Aorta (tissue), 5 donors: ENCODE measurements at regions not wholly inside any gene's neighbourhood (a gene's known extent, or its start where the extent isn't known, plus 50 kb on each side); places are given as distances from the start of the nearest gene placed in this dataset.

Experiments used
- ATAC-seq: fragments of 200-7000 bp; cut with Tn5 transposase; one replicate; pipeline ENCODE4 v1.9.1; 2022; ENCODE audit warnings: moderate library complexity; ENCODE audit not compliant: low FRiP score
- DNase-seq, 2 donors: peaks; one replicate each; pipeline ENCODE4 v3.0.0-alpha.2; 2020
- H3K27ac ChIP-seq, 2 donors: one replicate each; pipeline ENCODE4 v1.5.1; 2013; ENCODE audit warnings: low read length in 2 of 2, mild to moderate bottlenecking in 2 of 2, moderate library complexity in 2 of 2, control low read depth in 1 of 2, inconsistent platforms in 1 of 2, low read depth in 1 of 2
- H3K27me3 ChIP-seq, 2 donors: one replicate each; pipeline ENCODE4 v1.6.1; 2013; ENCODE audit warnings: control low read depth in 1 of 2, low read length in 1 of 2, mild to moderate bottlenecking in 1 of 2, moderate library complexity in 1 of 2; ENCODE audit not compliant: insufficient read depth in 2 of 2, control insufficient read depth in 1 of 2
- H3K36me3 ChIP-seq, 2 donors: one replicate each; pipeline ENCODE4 v1.6.1; 2013; ENCODE audit warnings: control low read depth in 1 of 2, low read length in 1 of 2, mild to moderate bottlenecking in 1 of 2; ENCODE audit not compliant: insufficient read depth in 2 of 2, control insufficient read depth in 1 of 2
- H3K4me1 ChIP-seq, 2 donors: one replicate each; pipeline ENCODE4 v1.6.1; 2013; ENCODE audit warnings: low read length in 2 of 2, control low read depth in 1 of 2, mild to moderate bottlenecking in 1 of 2, moderate library complexity in 1 of 2; ENCODE audit not compliant: insufficient read depth in 2 of 2, control insufficient read depth in 1 of 2
- H3K4me3 ChIP-seq, 2 donors: one replicate each; pipeline ENCODE4 v1.5.1; 2013; ENCODE audit warnings: low read length in 2 of 2, control low read depth in 1 of 2, mild to moderate bottlenecking in 1 of 2
- H3K9me3 ChIP-seq: one replicate; pipeline ENCODE4 v1.6.1; 2013; ENCODE audit warnings: mild to moderate bottlenecking, low read length; ENCODE audit not compliant: control insufficient read depth
- WGBS, 2 donors: extraction: QIAGEN DNeasy Blood & Tissue Kit; methylation state at CpG; one replicate each; pipeline ENCODE4 v1.1.7; 2013; 5-methylcytosine and 5-hydroxymethylcytosine counted together
- intact Hi-C, 2 donors: fragments of 100-400 bp; cut with DNase I; formaldehyde crosslinking; loops; one replicate each; pipeline versions ENCODE4 v1.14.2 to v1.15.0; 2022
- donor health status: healthy with polysubstance abuse.
- donor health status: Bipolar disorder and iron deficiency.
- donor health status: DM: no; HTN: no; CAD: no.
- donor health status: DM: no; HTN: no; CAD: no.
- donor health status: DM: yes; HTN: yes; CAD: no.

- H3K36me3 ChIP-seq, result no peaks in the 10 kb centered on the region
- H3K4me3 ChIP-seq, result no peak overlapping the region
- peaks cover 2% of the 10 kb centered on the region for H3K9me3 ChIP-seq
- no peak for ATAC-seq
- no peak for DNase-seq
- H3K27ac ChIP-seq, result no peak overlapping the region
- H3K27me3 ChIP-seq, result no peaks in the 10 kb centered on the region
- intact Hi-C loops, result no loop called here
- peaks cover 0 to 4% of the 10 kb centered on the region in 2 donors for H3K4me1 ChIP-seq
Observed at GRCh38 chr4:31338000-31338399, 617.8 kb downstream of the PCDH7 start.

- H3K4me1 ChIP-seq, result no peaks in the 10 kb centered on the region
- intact Hi-C loops, result no loop called here
- 34 to 52% methylated on average over 4 of the region's 4 CpGs for WGBS, 2 donors
- H3K9me3 ChIP-seq, result peaks cover 2% of the 10 kb centered on the region
- no peak for ATAC-seq
- DNase-seq, result no peak
- no peaks in the 10 kb centered on the region for H3K36me3 ChIP-seq
- no peak overlapping the region for H3K27ac ChIP-seq
- no peak overlapping the region for H3K4me3 ChIP-seq
- H3K27me3 ChIP-seq, result no peaks in the 10 kb centered on the region
Observed at GRCh38 chr4:31341601-31342359, 621.6 kb downstream of the PCDH7 start.

- Histone ChIP-seq H3K27ac (no peak overlapping the region), H3K4me3 (no peak overlapping the region), H3K4me1 (no peaks in the 10 kb centered on the region), H3K27me3 (no peaks in the 10 kb centered on the region), H3K9me3 (peaks cover 2% of the 10 kb centered on the region), H3K36me3 (no peaks in the 10 kb centered on the region)
- DNase-seq (no peak), ATAC-seq (no peak)
- intact Hi-C loops, result no loop called here
Observed at GRCh38 chr4:31343061-31343460, 622.9 kb downstream of the PCDH7 start.

- Histone ChIP-seq H3K9me3 (no peaks in the 10 kb centered on the region), H3K27ac (no peak overlapping the region), H3K4me3 (no peak overlapping the region), H3K36me3 (no peaks in the 10 kb centered on the region), H3K4me1 (peaks cover 0 to 2% of the 10 kb centered on the region in 2 donors), H3K27me3 (no peaks in the 10 kb centered on the region)
- intact Hi-C loops, result no loop called here
- ATAC-seq, result no peak
- 58 to 77% methylated on average over 1 of the region's 1 CpG for WGBS, 2 donors
- no peak for DNase-seq
Observed at GRCh38 chr4:31349907-31350306, 629.7 kb downstream of the PCDH7 start.

GRCh38 chr4:31351695-31352094 lies 631.5 kb downstream of the PCDH7 start:
- 59 to 92% methylated on average over 3 of the region's 3 CpGs for WGBS, 2 donors
- H3K4me3 ChIP-seq, result no peak overlapping the region
- H3K27ac ChIP-seq, result no peak overlapping the region
- H3K27me3 ChIP-seq, result no peaks in the 10 kb centered on the region
- intact Hi-C loops, result no loop called here
- no peaks in the 10 kb centered on the region for H3K36me3 ChIP-seq
- H3K9me3 ChIP-seq, result no peaks in the 10 kb centered on the region
- H3K4me1 ChIP-seq, result peaks cover 0 to 2% of the 10 kb centered on the region in 2 donors
- ATAC-seq (no peak), DNase-seq (no peak)

GRCh38 chr4:31356839-31357238 lies 636.7 kb downstream of the PCDH7 start:
- WGBS, 2 donors, result 97 to 100% methylated on average over 1 of the region's 1 CpG
- Histone ChIP-seq H3K27ac (no peak overlapping the region), H3K9me3 (no peaks in the 10 kb centered on the region), H3K27me3 (no peaks in the 10 kb centered on the region), H3K4me3 (no peak overlapping the region), H3K36me3 (no peaks in the 10 kb centered on the region), H3K4me1 (no peaks in the 10 kb centered on the region)
- intact Hi-C loops, result no loop called here
- DNase-seq (no peak), ATAC-seq (no peak)

- no peaks in the 10 kb centered on the region for H3K36me3 ChIP-seq
- H3K27me3 ChIP-seq, result no peaks in the 10 kb centered on the region
- H3K4me3 ChIP-seq, result no peak overlapping the region
- no peak for DNase-seq
- H3K27ac ChIP-seq, result no peak overlapping the region
- ATAC-seq, result no peak
- H3K9me3 ChIP-seq, result no peaks in the 10 kb centered on the region
- H3K4me1 ChIP-seq, result no peaks in the 10 kb centered on the region
- 19 to 24% methylated on average over 1 of the region's 1 CpG for whole genome bisulfite sequencing, 2 donors
- intact Hi-C loops, result no loop called here
Observed at GRCh38 chr4:31360786-31361185, 640.6 kb downstream of the PCDH7 start.

GRCh38 chr4:31362756-31363155 lies 642.6 kb downstream of the PCDH7 start:
- Histone ChIP-seq H3K9me3 (no peaks in the 10 kb centered on the region), H3K4me3 (no peak overlapping the region), H3K36me3 (no peaks in the 10 kb centered on the region), H3K27ac (no peak overlapping the region), H3K4me1 (no peaks in the 10 kb centered on the region), H3K27me3 (no peaks in the 10 kb centered on the region)
- DNase-seq, result no peak
- no peak for ATAC-seq
- WGBS, 2 donors, result 93 to 94% methylated on average over 4 of the region's 4 CpGs
- intact Hi-C loops, result no loop called here

- 59 to 79% methylated on average over 6 of the region's 6 CpGs for WGBS, 2 donors
- Histone ChIP-seq H3K27ac (no peak overlapping the region), H3K4me3 (no peak overlapping the region), H3K36me3 (no peaks in the 10 kb centered on the region), H3K27me3 (no peaks in the 10 kb centered on the region), H3K4me1 (no peaks in the 10 kb centered on the region), H3K9me3 (no peaks in the 10 kb centered on the region)
- no peak for ATAC-seq
- intact Hi-C loops, result no loop called here
- no peak for DNase-seq
Observed at GRCh38 chr4:31365006-31365690, 645.0 kb downstream of the PCDH7 start.
